ENCODE measurements at regions not wholly inside any gene's neighbourhood (a gene's known extent, or its start where the extent isn't known, plus 50 kb on each side); places are given as distances from the start of the nearest gene placed in this dataset.

DNA sequence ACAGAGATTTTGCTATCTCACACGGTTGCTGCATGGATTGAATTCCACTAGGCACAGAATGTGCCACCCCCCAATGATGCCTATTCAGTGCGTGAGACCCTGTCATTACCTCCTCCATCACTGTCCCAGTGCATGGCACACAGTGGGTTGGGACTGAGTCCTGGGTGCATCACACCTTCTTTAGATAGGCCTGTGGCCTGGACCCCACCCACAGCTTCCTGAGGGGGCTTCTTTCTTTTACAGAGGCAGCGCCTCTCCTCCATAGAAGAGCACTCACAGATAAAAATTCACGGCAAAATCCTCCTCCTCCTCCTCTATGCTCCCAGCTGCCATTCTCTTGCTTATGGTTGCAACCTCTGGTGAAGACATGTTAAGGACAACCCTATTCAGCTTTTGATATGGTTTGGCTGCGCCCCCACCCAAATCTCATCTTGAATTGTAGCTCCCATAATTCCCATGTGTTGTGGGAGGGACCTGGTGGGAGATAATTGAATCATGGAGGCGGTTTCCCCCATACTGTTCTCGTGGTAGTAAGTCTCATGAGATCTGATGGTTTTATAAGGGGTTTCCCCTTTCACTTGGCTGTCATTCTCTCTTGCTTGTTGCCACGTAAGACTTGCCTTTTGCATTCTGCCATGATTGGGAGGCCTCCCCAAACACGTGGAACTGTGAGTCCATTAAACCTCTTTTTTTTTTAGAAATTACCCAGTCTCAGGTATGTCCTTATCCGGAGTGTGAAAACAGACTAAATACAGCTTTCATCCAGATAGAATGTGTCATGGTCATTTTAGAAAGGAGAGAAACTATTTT lies 147.6 kb downstream of the KLF13 start:
- Mint-ChIP-seq H3K27ac (ENCODE audit: unreplicated experiment) (no peak overlapping the region), H3K36me3 (ENCODE audit: insufficient read depth, unreplicated experiment) (no peaks in the 10 kb centered on the region), H3K4me3 (ENCODE audit: unreplicated experiment) (no peak overlapping the region), H3K9me3 (ENCODE audit: unreplicated experiment) (no peaks in the 10 kb centered on the region), H3K4me1 (ENCODE audit: low read depth, unreplicated experiment) (no peaks in the 10 kb centered on the region), H3K27me3 (ENCODE audit: insufficient read depth, unreplicated experiment) (peaks cover 14% of the 10 kb centered on the region)
- no peaks in the 10 kb centered on the region for H3K36me3 ChIP-seq (ENCODE audit: control insufficient read depth, insufficient read depth, low read length)
- ChIA-PET POLR2A (no interaction called here), CTCF (no interaction called here)
- no peak for DNase-seq
- no peaks in the 10 kb centered on the region for H3K27me3 ChIP-seq (replicated peaks; ENCODE audit: control insufficient read depth, insufficient read depth, low read length)
- no peak overlapping the region for H3K4me3 ChIP-seq (ENCODE audit: low read depth, low read length)
- no peaks in the 10 kb centered on the region for H3K9me3 ChIP-seq
- no TSS peak for BruUV-seq (replicated peaks)
- H3K4me1 ChIP-seq = no peaks in the 10 kb centered on the region
- TF ChIP-seq, protein P1, sequence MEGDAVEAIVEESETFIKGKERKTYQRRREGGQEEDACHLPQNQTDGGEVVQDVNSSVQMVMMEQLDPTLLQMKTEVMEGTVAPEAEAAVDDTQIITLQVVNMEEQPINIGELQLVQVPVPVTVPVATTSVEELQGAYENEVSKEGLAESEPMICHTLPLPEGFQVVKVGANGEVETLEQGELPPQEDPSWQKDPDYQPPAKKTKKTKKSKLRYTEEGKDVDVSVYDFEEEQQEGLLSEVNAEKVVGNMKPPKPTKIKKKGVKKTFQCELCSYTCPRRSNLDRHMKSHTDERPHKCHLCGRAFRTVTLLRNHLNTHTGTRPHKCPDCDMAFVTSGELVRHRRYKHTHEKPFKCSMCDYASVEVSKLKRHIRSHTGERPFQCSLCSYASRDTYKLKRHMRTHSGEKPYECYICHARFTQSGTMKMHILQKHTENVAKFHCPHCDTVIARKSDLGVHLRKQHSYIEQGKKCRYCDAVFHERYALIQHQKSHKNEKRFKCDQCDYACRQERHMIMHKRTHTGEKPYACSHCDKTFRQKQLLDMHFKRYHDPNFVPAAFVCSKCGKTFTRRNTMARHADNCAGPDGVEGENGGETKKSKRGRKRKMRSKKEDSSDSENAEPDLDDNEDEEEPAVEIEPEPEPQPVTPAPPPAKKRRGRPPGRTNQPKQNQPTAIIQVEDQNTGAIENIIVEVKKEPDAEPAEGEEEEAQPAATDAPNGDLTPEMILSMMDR (IDR thresholded peaks at IDR 0.05; ENCODE audit: insufficient read depth in 1 of 2, low read depth in 1 of 2, low read length in 1 of 2, severe bottlenecking in 1 of 2, unreplicated experiment in 1 of 2) = no peak
- intact Hi-C loops (cut with micrococcal nuclease; ENCODE audit: unreplicated experiment) = no loop called here

DNA sequence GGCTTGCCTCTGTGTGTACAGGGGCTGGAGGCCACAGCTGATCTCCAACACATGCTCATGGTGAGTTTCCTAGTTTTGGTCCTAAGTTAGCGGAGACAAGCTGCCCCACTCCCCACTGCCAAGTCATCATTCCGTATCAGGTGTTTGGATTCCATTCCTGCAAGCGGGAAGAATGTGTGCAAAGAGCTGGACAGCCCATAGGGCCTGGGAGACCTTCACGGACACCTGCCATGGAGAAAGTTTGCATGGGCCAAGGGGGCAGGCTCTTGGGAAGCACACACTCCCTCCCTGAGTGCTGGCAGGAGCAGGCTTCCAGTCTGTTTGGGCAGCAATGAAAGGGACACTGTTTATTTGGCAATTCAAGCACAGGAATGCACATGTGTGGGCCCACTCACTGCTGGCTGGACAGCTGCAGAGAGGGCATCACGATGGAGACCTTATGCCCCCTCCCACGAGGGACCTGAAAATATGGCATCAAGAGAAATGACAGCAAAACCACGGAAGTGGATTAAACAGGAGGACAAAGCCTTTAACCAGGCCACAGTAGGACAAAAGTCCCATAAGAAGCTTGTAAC lies 149.7 kb downstream of the KLF13 start:
- Mint-ChIP-seq H3K27me3 (ENCODE audit: insufficient read depth, unreplicated experiment) (peaks cover 19% of the 10 kb centered on the region), H3K9me3 (ENCODE audit: unreplicated experiment) (no peaks in the 10 kb centered on the region), H3K4me3 (ENCODE audit: unreplicated experiment) (no peak overlapping the region), H3K36me3 (ENCODE audit: insufficient read depth, unreplicated experiment) (no peaks in the 10 kb centered on the region), H3K4me1 (ENCODE audit: low read depth, unreplicated experiment) (no peaks in the 10 kb centered on the region), H3K27ac (ENCODE audit: unreplicated experiment) (no peak overlapping the region)
- CTCF ChIA-PET = interaction anchor here (1.2 kb wide), 1 partner anchor 13 kb away, joined by 3 read pairs; no protein-coding TSS in a partner anchor
- Histone ChIP-seq H3K4me3 (ENCODE audit: low read depth, low read length) (no peak overlapping the region), H3K36me3 (ENCODE audit: control insufficient read depth, insufficient read depth, low read length) (no peaks in the 10 kb centered on the region), H3K27me3 (replicated peaks; ENCODE audit: control insufficient read depth, insufficient read depth, low read length) (no peaks in the 10 kb centered on the region), H3K9me3 (no peaks in the 10 kb centered on the region), H3K4me1 (no peaks in the 10 kb centered on the region)
- POLR2A ChIA-PET = no interaction called here
- BruUV-seq (replicated peaks) = no TSS peak
- no peak for DNase-seq
- intact Hi-C loops (cut with micrococcal nuclease; ENCODE audit: unreplicated experiment) = no loop called here
- TF ChIP-seq, protein P1 (IDR thresholded peaks at IDR 0.05; ENCODE audit: insufficient read depth in 1 of 2, low read depth in 1 of 2, low read length in 1 of 2, severe bottlenecking in 1 of 2, unreplicated experiment in 1 of 2) = no peak

GRCh38 chr15:31476866-31477265 lies 150.2 kb downstream of the KLF13 start:
- CTCF ChIA-PET = interaction anchor here (1.2 kb wide), 1 partner anchor 12 kb away, joined by 3 read pairs; no protein-coding TSS in a partner anchor
- no peaks in the 10 kb centered on the region for H3K9me3 Mint-ChIP-seq (ENCODE audit: unreplicated experiment)
- Histone ChIP-seq H3K27me3 (replicated peaks; ENCODE audit: control insufficient read depth, insufficient read depth, low read length) (no peaks in the 10 kb centered on the region), H3K4me1 (no peaks in the 10 kb centered on the region), H3K9me3 (no peaks in the 10 kb centered on the region), H3K36me3 (ENCODE audit: control insufficient read depth, insufficient read depth, low read length) (no peaks in the 10 kb centered on the region), H3K4me3 (ENCODE audit: low read depth, low read length) (no peak overlapping the region)
- no peak overlapping the region for H3K27ac Mint-ChIP-seq (ENCODE audit: unreplicated experiment)
- no peak overlapping the region for H3K4me3 Mint-ChIP-seq (ENCODE audit: unreplicated experiment)
- H3K4me1 Mint-ChIP-seq (ENCODE audit: low read depth, unreplicated experiment) = no peaks in the 10 kb centered on the region
- TF ChIP-seq, protein P1 (IDR thresholded peaks at IDR 0.05; ENCODE audit: insufficient read depth in 1 of 2, low read depth in 1 of 2, low read length in 1 of 2, severe bottlenecking in 1 of 2, unreplicated experiment in 1 of 2) = no peak
- intact Hi-C loops (cut with micrococcal nuclease; ENCODE audit: unreplicated experiment) = no loop called here
- BruUV-seq (replicated peaks) = no TSS peak
- no peak for DNase-seq
- POLR2A ChIA-PET = no interaction called here
- no peaks in the 10 kb centered on the region for H3K36me3 Mint-ChIP-seq (ENCODE audit: insufficient read depth, unreplicated experiment)
- peaks cover 22% of the 10 kb centered on the region for H3K27me3 Mint-ChIP-seq (ENCODE audit: insufficient read depth, unreplicated experiment)
